Astrocyte (in vitro differentiated cells and primary cell): ENCODE measurements at regions not wholly inside any gene's neighbourhood (a gene's known extent, or its start where the extent isn't known, plus 50 kb on each side); places are given as distances from the start of the nearest gene placed in this dataset.

ENCODE experiments used
- DNase-seq: peaks from one replicate; pipeline ENCODE4 v3.0.0-alpha.2; 2010; ENCODE audit warnings: low read depth
- FAIRE-seq: peaks from 2 replicates; lab custom pipeline; 2011; peaks lifted over from hg19 to GRCh38; lab: Jason Lieb, UNC
- H2AFZ ChIP-seq: 2 replicates; pipeline ENCODE4 v1.6.0; 2012; ENCODE audit warnings: low read depth, low read length, inconsistent platforms
- H3K27ac ChIP-seq: 2 replicates; pipeline ENCODE4 v1.5.1; 2011; ENCODE audit warnings: low read depth, low read length, inconsistent platforms
- H3K27me3 ChIP-seq: 2 replicates; pipeline ENCODE4 v1.6.0; 2011; ENCODE audit warnings: low read length, inconsistent platforms; ENCODE audit not compliant: insufficient read depth
- H3K36me3 ChIP-seq: 2 replicates; pipeline ENCODE4 v1.5.1; 2011; ENCODE audit warnings: low read length, inconsistent platforms; ENCODE audit not compliant: insufficient read depth
- H3K4me1 ChIP-seq: 2 replicates; pipeline ENCODE4 v1.5.1; 2011; ENCODE audit warnings: low read length, inconsistent platforms; ENCODE audit not compliant: insufficient read depth
- H3K4me2 ChIP-seq: 2 replicates; pipeline ENCODE4 v1.6.0; 2012; ENCODE audit warnings: low read length, inconsistent platforms
- H3K4me3 ChIP-seq: 2 replicates; pipeline ENCODE4 v1.5.1; 2011; ENCODE audit warnings: low read depth, mild to moderate bottlenecking, low read length, inconsistent platforms; ENCODE audit not compliant: insufficient read depth
- H3K79me2 ChIP-seq: 2 replicates; pipeline ENCODE4 v1.6.0; 2012; ENCODE audit warnings: mild to moderate bottlenecking, low read length, inconsistent platforms; ENCODE audit not compliant: insufficient read depth
- H3K9ac ChIP-seq: 2 replicates; pipeline ENCODE4 v1.6.0; 2012; ENCODE audit warnings: mild to moderate bottlenecking, low read length, inconsistent platforms
- H3K9me3 ChIP-seq: 2 replicates; pipeline ENCODE4 v1.5.1; 2012; ENCODE audit warnings: low read depth, mild to moderate bottlenecking, low read length, inconsistent platforms; ENCODE audit not compliant: insufficient read depth
- H4K20me1 ChIP-seq: 2 replicates; pipeline ENCODE4 v1.6.0; 2012; ENCODE audit warnings: low read length, inconsistent platforms; ENCODE audit not compliant: insufficient read depth
- H3K27ac Mint-ChIP-seq: one replicate; pipeline ENCODE4 v1.8.0; 2021; ENCODE audit warnings: mild to moderate bottlenecking, mixed read lengths; ENCODE audit not compliant: unreplicated experiment
- H3K27me3 Mint-ChIP-seq: one replicate; pipeline ENCODE4 v1.8.0; 2021; ENCODE audit warnings: low read depth, mixed read lengths; ENCODE audit not compliant: unreplicated experiment
- H3K36me3 Mint-ChIP-seq: one replicate; pipeline ENCODE4 v1.8.0; 2021; ENCODE audit warnings: low read depth, mixed read lengths; ENCODE audit not compliant: unreplicated experiment
- H3K4me1 Mint-ChIP-seq: one replicate; pipeline ENCODE4 v1.8.0; 2021; ENCODE audit warnings: low read depth, mixed read lengths; ENCODE audit not compliant: unreplicated experiment
- H3K4me3 Mint-ChIP-seq: one replicate; pipeline ENCODE4 v1.8.0; 2021; ENCODE audit warnings: mild to moderate bottlenecking, moderate library complexity, mixed read lengths; ENCODE audit not compliant: unreplicated experiment
- H3K9me3 Mint-ChIP-seq: one replicate; pipeline ENCODE4 v1.8.0; 2021; ENCODE audit warnings: mild to moderate bottlenecking, mixed read lengths; ENCODE audit not compliant: unreplicated experiment
- EZH2 ChIP-seq: IDR thresholded peaks from 2 replicates; pipeline ENCODE4 v1.6.1; 2012; ENCODE audit warnings: mild to moderate bottlenecking, low read length, inconsistent platforms; ENCODE audit not compliant: insufficient read depth
- TF ChIP-seq, protein P1 (sequence below): IDR thresholded peaks from 2 replicates; pipeline ENCODE4 v1.5.1; 2011; ENCODE audit warnings: low read depth, mild to moderate bottlenecking, inconsistent platforms, low read length, moderate library complexity; ENCODE audit not compliant: insufficient read depth

DNA sequence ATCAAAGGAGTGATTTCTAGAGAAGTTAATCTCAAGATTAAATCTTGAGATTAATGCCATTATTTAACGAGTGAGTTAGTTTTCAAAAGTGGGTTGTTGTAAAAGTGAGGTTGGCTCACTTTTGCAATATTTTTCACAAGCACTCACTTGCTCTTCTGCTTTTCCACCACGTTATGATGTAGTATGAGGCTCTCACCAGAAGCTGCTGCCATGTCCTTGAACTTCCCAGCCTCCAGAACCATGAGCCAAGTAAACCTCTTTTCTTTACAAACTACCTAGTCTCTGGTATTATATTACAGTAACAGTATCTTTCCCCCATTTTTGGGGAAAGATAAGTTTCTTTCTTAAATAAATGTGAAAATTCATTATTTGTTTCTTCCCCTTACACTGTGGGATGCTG is 227.6 kb upstream of the ZFP64 start:
- Mint-ChIP-seq H3K4me1 (no peaks in the 10 kb centered on the region), H3K36me3 (no peaks in the 10 kb centered on the region), H3K9me3 (peaks cover 3% of the 10 kb centered on the region), H3K27me3 (no peaks in the 10 kb centered on the region), H3K27ac (no peak overlapping the region), H3K4me3 (no peak overlapping the region)
- Histone ChIP-seq H3K36me3 (no peaks in the 10 kb centered on the region), H3K27me3 (no peaks in the 10 kb centered on the region), H3K4me3 (no peak overlapping the region), H4K20me1 (peaks cover 5% of the 10 kb centered on the region), H2AFZ (no peak overlapping the region), H3K79me2 (no peaks in the 10 kb centered on the region), H3K27ac (no peak overlapping the region), H3K4me2 (no peak overlapping the region), H3K4me1 (no peaks in the 10 kb centered on the region), H3K9me3 (peaks cover 7% of the 10 kb centered on the region), H3K9ac (no peak overlapping the region)
- FAIRE-seq (no peak), DNase-seq (no peak)
- TF ChIP-seq EZH2 = no peak
- TF ChIP-seq, protein P1, sequence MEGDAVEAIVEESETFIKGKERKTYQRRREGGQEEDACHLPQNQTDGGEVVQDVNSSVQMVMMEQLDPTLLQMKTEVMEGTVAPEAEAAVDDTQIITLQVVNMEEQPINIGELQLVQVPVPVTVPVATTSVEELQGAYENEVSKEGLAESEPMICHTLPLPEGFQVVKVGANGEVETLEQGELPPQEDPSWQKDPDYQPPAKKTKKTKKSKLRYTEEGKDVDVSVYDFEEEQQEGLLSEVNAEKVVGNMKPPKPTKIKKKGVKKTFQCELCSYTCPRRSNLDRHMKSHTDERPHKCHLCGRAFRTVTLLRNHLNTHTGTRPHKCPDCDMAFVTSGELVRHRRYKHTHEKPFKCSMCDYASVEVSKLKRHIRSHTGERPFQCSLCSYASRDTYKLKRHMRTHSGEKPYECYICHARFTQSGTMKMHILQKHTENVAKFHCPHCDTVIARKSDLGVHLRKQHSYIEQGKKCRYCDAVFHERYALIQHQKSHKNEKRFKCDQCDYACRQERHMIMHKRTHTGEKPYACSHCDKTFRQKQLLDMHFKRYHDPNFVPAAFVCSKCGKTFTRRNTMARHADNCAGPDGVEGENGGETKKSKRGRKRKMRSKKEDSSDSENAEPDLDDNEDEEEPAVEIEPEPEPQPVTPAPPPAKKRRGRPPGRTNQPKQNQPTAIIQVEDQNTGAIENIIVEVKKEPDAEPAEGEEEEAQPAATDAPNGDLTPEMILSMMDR = no peak

DNA sequence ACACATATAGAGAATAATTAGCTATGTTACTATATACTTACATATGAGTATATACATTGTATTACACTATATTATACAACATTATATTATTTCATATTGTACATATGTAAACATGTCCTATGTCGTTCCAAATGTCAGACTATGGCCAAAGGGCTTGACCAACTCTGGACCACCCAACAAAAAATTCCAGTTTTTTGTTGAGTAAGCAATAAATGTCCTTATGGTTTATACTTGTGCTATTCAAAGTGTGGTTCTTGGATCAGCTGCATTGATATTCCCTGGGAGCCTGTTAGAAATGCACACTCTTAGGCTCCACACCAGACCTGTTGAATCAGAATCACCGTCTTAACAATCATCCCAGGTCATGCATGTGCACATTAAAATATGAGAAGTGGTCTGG is 225.4 kb upstream of the ZFP64 start:
- no peak for FAIRE-seq
- Histone ChIP-seq H3K27me3 (no peaks in the 10 kb centered on the region), H3K79me2 (no peaks in the 10 kb centered on the region), H3K9me3 (no peaks in the 10 kb centered on the region), H4K20me1 (no peaks in the 10 kb centered on the region), H3K4me2 (no peak overlapping the region), H3K36me3 (no peaks in the 10 kb centered on the region), H3K4me3 (no peak overlapping the region), H3K4me1 (no peaks in the 10 kb centered on the region), H3K27ac (no peak overlapping the region), H3K9ac (no peak overlapping the region), H2AFZ (no peak overlapping the region)
- peaks cover 6% of the 10 kb centered on the region for H3K9me3 Mint-ChIP-seq
- no peak for TF ChIP-seq EZH2
- TF ChIP-seq, protein P1 = no peak
- no peaks in the 10 kb centered on the region for H3K4me1 Mint-ChIP-seq
- no peak overlapping the region for H3K27ac Mint-ChIP-seq
- DNase-seq = no peak
- H3K36me3 Mint-ChIP-seq = no peaks in the 10 kb centered on the region
- H3K4me3 Mint-ChIP-seq = no peak overlapping the region
- no peaks in the 10 kb centered on the region for H3K27me3 Mint-ChIP-seq

DNA sequence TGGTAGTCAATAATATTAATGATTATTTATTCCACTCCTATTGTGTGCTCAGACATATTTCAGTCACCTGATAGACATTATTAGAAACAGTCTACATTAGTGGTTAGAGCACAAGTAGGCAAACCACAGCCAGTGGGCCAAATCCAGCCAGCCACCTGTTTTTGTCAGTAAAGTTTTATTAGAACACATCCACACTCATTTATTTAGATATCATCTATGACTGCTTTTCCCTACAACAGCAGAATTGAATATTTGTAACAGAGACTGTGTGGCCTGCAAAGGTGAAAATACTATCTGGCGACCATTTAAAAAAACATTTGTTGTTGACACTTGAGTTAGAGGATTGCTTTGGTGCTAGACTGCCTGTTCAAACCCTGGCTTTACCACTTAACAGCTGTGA is 220.0 kb upstream of the ZFP64 start:
- no peak overlapping the region for H3K4me3 ChIP-seq
- DNase-seq = no peak
- no peaks in the 10 kb centered on the region for H3K4me1 ChIP-seq
- no peak for FAIRE-seq
- no peak overlapping the region for H3K27ac Mint-ChIP-seq
- no peak overlapping the region for H2AFZ ChIP-seq
- H3K9me3 ChIP-seq = no peaks in the 10 kb centered on the region
- H3K36me3 Mint-ChIP-seq = no peaks in the 10 kb centered on the region
- no peaks in the 10 kb centered on the region for H3K4me1 Mint-ChIP-seq
- no peaks in the 10 kb centered on the region for H3K36me3 ChIP-seq
- no peak overlapping the region for H3K9ac ChIP-seq
- peaks cover 4% of the 10 kb centered on the region for H3K9me3 Mint-ChIP-seq
- no peak overlapping the region for H3K27ac ChIP-seq
- no peak for TF ChIP-seq EZH2
- TF ChIP-seq, protein P1 = no peak
- no peak overlapping the region for H3K4me2 ChIP-seq
- no peaks in the 10 kb centered on the region for H3K27me3 Mint-ChIP-seq
- no peaks in the 10 kb centered on the region for H4K20me1 ChIP-seq
- H3K4me3 Mint-ChIP-seq = no peak overlapping the region
- no peaks in the 10 kb centered on the region for H3K79me2 ChIP-seq
- no peaks in the 10 kb centered on the region for H3K27me3 ChIP-seq
